NCI-H2196 (cell line): ENCODE measurements at regions not wholly inside any gene's neighbourhood (a gene's known extent, or its start where the extent isn't known, plus 50 kb on each side); places are given as distances from the start of the nearest gene placed in this dataset.
"Not testable (repeated sequence)": the region's sequence is repeated elsewhere in the genome, so short reads cannot be mapped to it uniquely, and the experiment has no call there.

Source experiments
- DNase-seq: peaks from one replicate; lab custom pipeline; 2025; ENCODE audit not compliant: unreplicated experiment; lab: John Stamatoyannopoulos, UW

DNA sequence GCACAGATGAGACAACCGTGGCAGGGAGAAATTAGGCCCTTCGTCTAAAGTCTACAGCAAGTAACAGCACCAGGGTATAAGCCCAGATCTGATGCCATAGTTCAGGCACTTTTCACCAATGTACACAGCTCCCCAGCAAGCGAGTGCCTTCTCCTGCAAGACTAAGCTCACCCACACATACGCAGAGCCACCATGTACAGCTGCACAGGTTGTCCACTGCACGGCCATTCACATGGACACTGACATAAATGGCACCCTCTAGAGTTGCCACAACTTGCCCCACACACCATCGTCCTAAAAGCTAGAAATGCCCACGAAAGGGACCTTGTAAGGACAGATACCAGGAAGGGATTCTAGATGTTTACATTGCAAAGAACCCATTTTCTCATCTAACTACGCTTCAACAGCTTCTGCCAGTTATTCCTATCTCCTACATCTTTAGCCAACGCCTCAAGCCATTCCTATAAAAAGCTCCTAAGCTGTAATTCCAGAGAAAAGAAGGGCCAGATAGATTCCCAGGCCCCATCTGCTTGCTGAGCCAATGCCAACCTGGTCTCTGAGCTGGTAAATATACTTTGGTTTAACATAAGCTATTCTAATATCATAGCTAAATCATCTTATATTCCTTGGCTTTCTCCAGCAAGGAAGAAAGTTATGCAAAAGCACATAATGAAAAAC, 174.0 kb upstream of the KAZN start:
- DNase-seq = no peak

DNA sequence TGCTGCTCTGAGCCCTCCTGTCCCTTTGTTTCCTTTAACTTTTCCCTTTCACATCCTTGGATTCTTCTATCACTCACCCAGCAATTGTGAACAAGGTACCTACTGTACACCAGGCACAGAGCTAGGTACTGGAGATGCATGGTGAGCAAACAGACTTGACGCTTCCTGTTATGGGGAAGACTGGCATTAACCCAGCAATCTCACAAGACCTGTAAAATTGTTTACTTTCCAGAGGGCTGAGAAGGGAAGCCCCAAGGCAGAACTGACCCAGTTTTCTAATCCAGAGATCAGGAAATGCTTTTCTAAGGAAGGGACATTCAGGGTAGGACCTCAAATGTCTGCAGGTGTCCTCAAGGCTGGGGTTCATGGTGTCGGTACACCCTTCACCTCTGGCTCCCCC, 171.6 kb upstream of the KAZN start:
- no peak for DNase-seq

DNA sequence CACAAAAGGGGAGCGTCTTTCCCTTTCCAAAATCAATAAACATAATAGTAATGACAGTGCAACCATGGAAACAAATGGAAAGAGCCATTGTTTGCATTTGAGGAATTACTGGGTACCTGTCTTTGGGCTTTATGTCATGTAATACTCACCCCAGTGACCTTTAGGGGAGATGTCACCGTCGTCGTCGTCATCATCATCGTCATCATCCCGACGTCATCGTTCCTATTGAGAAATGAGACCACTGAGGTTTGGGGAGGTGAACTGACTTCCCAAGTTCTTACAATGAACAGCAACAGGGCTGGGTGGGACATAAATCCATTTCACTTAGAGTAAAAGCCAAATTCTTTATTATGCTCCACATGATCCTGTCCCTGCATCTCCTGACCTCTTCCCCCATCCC, 168.9 kb upstream of the KAZN start:
- no peak for DNase-seq

DNA sequence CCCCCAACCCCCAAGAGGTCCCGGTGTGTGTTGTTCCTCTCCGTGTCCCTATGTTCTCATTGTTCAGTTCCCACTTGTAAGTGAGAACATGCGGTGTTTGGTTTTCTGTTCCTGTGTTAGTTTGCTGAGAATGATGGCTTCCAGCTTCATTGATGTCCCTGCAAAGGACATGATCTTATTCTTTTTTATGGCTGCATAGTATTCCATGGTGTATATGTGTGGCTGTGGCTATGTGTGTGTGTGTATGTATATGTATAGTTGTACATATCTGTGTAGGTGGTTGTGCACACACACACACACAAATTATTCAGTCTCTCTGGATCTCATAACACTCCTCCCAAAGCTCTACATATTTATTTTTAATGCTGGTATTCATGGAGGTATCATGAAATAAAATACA, 165.8 kb upstream of the KAZN start:
- DNase-seq = not testable (repeated sequence)

DNA sequence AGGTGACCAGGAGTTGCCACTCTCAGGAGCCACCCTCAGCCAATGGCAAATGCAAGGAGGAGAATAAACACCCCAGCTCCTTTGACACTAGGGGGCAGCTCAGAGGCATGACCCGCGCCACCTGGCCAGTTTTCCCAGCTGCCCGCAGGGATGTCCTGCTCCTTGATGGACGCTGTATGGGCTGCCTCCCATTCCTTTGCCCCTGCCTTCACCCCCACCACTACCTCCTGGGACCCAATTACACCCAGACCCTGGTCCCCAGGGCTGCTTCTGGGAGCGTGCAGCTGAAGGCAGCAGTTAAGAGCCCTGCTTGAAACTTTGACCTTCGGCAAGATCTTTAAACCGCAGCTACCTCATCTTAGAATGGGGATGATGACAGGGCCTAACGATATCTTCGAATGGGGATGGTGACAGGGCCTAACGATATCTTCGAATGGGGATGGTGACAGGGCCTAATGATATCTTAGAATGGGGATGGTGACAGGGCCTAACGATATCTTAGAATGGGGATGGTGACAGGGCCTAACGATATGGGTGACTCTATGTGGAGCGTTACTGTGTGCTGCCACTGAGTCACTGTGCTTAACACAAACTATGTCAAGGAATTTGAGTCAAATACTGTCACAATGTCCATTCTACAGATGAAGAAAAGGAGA, 163.0 kb upstream of the KAZN start:
- no peak for DNase-seq

DNA sequence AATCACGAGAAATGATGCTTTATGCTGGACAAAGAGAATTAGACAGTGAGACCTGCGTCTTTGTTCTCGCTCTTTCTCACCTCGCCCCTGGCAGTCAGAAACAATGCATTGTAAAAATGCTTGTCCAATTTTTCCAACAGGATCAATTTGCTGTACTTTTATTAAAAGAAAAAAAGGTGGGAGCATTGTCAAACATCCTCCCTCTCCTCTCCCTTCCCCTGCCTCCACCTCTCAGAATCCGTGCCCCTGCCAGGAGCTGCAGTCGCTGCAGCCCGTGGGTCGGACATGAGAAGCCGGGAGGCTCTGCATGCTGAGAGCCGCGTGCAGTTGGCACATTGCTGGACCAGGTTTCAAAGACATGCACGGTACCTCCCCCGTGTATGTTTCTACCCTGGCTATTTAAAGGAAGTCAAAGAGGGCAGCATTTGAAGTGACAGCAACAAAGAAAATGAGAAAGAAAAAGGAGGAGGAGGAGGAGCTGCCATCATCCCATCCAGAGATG, 161.0 kb upstream of the KAZN start:
- no peak for DNase-seq

DNA sequence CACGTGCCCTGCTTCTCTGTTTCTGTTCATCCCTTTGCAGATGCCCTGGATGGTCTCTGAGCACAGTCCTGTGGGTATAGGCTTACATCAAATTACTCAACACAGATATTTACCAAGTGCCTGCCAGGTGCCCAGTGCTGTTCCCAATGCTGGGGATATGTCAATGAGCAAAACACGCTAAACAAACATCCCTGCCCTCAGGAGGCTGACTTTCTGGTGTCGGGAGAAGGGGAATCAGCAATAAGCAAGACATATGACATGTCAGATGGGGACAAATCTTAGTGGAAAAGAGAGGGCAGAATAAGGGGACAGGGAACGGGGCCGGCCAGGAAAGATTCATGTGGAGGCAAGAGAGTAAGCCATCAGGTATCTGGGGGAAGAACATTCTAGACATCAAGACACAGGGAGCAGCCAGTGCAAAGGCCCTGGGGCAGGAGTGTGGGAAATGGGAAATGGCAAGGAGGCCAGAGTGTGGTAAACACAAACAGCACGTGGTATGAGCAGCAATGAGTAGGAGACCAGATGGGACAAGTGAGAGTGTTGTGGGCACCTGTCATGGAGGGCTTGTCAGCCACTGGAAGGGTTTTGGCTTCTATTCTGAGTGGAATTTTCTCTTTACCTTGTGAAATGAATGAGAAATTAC, 160.2 kb upstream of the KAZN start:
- no peak for DNase-seq

DNA sequence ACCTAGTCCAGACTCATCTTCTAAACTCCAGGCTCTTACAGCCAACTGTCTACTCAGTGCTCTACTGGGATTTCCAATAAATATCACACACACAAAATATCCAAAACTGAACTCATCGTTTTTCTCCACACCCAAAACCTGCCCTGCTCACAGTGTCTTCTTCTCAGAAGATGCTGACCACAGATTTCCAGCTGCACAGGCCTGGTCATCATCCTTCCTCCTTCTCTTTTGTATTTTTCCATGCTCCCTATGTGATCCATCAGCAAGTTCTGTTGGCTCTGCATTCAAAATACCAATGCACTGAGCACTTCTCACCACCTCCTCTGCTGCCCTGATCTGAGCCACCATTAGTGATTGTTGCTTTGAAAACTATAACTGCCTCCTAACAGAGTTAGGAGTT, 159.5 kb upstream of the KAZN start:
- no peak for DNase-seq

DNA sequence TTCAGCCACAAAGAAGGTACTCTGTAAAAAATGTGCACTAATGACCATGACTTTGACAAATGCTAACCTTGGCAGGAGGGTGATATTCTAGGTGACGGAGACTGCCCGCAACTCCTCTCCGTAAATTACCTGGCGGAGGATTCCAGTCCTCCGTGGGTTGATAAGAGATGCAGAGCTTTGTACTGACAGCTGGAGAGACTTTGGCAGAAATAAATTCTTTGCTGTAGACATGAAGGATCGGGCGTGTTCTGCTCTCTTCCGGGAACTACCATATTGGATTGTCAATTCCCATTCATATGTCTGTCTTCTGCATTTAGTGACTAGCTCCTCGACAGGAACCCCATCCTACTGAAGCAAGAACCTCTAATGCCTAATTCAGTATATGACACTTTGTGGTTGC, 158.3 kb upstream of the KAZN start:
- DNase-seq = no peak

DNA sequence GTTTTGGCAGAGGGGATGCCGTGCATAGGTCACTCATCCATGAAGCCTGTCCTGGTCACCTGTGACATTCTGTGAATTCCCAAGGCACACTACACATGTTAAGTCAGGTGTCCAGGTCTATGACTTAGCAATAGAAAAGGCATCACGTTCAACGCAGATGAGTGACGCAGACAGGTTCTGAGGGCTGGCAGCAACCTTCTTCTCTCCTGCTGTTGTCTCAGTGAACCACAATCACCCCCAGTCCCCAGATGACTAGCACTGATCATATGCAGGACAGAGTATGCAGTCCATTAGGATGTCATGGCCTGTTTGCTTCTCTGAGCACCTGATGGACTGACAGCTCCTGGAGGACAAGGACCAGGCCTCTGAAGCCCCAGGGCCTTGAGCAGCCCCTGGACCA, 157.8 kb upstream of the KAZN start:
- no peak for DNase-seq

DNA sequence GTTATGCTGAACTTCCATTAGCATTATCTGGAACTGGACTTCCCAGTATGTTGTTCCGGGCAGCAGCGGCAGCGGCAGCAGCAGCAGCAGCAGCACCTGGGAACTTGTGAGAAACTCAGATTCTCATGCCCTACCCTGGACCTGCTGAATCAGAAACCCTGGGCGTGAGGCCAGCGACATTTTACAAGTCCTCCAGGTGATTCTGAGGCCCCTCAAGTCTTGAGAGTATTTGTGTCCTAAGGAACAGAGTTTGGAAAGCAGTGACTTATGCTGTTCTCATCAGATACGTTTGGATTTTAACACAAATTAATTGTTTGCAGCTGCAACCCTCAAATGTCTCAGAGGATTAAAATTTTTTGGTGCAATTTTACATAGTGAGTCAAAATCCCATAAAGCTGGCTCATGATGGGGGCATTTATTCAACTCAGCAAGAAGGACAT, 157.2 kb upstream of the KAZN start:
- no peak for DNase-seq

DNA sequence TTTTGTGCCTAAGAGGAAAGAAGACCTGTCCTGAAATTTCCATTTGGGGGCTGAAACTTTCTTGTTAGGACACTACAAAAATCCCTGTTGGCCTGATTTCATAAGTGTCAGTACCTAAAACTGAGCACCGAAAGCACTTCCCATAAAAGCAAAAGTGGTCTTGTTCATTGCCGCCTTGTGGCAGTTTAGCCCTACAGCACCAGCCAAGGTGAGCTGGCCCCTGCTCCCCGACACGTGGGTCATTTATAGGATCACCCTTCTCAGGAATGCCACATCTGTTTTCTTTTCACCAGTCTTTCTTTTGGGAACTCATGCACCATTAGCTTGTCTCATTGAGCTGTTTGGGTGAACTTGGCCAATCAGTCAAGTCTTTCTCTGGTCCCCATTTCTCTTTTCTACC, 155.8 kb upstream of the KAZN start:
- DNase-seq = no peak

DNA sequence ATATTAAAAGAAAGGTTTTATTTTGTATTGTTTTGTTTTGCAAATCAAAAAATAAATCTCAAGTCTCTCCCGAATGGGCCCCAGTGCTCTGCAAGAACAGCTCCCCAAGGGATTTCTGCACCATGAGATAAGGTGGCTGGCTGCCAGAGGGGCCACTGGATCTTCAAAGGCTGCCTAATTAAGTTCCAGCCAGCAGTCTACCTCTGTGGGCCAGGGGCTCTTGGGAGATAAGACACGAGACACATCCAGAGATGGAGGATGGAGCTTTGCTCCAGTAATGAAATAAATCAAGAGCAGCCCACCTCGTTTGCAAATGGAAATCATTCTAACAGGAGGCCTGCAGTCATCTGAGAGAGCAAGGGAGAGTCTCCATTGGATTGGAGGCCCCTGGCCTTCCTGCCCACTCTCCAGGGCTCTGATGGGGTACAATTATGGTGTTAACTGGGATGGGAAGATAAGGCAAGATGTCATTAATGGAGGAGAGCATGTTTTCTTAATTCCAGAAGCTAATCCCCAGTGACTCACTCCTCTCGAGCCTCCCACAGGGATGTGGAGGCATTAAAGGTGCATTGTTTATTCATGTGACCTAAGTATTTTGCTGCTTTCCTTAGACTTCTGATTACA, 155.2 kb upstream of the KAZN start:
- DNase-seq = no peak

DNA sequence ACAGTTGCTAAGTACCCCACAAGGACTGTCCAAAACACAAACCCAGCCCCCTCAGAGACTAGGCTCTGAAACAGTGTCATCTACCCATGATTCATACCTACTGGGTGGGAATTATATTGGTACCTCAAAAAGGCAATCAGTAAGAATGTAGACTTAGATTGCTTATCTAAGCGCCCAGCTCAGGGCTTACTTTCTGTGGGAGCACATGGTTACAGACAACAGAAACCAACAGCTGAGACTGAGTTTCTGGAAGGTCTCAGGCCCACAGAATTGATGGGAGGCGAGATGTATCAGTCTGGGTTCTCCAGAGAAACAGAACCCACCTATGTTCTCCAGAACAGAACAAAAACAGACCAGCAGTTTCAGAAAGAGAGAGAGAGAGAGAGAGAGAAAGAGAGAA, 147.3 kb upstream of the KAZN start:
- DNase-seq = no peak

DNA sequence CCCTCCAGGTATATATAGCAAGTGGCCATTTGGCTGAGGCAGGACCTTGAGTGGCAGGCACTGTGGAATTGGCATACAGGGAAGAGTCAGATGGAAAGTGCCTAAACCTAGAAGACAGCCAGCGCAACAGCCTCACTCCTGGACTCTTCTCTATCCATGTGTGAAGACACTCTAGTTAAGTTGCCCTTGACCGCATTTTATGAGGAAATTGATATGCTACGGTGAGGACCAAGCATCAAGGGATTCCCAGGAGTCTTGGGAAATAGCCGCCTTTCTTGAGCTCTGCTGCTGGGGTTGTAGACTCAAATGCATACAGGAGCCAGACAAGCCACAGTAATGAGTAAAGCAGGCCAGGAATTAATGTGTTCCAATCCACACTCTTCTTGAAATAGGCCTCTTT, 145.9 kb upstream of the KAZN start:
- DNase-seq = no peak

DNA sequence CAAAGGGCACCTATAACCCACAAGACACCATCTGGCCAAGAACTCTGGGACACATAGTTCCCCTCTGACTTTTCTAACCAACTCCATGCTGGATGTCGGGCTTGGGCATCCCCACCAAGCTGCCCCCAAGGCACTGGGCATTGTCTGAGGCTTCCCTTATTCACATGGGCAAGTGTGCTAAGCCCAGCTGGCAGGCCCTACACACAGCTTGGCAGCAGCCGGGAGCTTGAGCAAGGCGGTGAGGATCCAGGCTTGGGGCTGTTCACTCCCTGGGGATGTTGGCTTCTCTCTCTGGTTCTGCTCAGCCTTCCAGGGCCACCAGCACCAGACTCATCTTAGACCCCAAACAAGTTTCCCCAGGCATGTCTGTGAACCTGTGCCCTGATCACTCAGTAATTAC, 138.3 kb upstream of the KAZN start:
- DNase-seq = no peak

DNA sequence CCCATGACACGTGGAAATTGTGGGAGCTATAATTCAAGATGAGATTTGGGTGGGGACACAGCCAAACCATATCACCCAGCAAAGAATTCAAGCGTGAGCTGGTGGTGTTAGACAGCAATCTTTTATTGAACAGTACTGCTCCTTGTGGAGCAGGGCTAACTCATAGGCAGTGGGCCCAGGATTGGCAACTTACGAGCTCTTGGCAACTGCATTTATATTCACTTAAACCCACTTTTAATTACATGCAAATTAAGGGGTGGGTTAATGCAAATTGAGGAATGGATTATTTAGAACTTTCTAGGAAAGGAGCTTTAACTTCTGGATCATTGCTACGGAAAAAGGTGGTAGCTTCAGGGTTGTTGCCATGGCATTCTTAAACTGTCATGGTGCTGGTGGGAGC, 135.6 kb upstream of the KAZN start:
- DNase-seq = no peak

DNA sequence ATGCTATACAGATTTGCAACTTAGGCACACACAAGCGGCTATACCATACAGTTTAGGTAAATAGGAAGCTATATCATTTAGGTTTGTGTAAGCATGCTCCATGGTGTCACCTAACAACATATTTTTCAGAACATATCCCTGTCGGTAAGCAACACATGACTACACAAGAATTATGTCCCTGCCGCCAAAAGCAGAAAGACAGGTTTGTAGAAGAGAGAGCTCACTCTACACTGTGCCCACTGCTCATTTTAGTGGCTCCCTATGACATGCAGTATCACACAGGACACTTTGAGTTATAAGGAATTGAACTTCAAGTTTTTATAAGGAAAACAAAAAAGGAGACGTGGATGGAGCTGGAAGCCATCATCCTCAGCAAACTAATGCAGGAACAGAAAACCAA, 132.5 kb upstream of the KAZN start:
- no peak for DNase-seq

DNA sequence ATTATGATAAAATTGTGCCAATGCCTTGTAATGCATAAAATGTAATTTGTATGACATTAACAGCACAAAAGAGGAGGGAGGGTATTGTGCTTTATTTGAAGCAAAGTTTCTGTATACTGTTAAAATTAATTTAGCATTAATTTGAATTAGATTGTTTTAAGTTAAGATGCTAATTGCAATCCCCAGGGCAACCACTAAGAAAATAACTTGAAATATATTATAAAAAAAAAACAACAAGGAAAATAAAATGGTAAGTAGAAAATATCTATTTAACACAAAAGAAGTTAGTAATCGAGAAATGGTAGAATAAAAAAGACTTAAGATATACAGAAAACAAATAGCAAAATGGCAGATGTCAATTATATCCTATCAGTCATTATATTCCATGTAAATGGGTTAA, 131.4 kb upstream of the KAZN start:
- no peak for DNase-seq

DNA sequence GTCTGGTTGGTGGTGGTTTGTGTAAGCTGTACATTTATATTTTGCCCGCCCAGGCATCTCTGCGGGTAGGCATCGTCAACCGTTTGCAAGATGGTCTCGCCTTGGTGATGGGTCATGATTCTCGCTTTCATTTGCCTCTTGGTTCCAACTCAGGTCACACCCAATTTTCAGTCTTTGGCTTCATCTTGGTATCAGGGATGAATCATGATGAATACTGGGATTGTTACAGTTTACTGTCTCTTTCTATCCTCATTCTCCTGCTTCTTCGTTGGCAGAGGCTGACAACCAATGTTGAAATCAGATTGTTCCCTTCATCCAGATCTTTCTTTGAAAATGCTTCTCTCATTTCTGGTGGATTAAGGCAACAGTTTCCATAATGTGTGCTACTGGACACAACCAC, 129.7 kb upstream of the KAZN start:
- no peak for DNase-seq

DNA sequence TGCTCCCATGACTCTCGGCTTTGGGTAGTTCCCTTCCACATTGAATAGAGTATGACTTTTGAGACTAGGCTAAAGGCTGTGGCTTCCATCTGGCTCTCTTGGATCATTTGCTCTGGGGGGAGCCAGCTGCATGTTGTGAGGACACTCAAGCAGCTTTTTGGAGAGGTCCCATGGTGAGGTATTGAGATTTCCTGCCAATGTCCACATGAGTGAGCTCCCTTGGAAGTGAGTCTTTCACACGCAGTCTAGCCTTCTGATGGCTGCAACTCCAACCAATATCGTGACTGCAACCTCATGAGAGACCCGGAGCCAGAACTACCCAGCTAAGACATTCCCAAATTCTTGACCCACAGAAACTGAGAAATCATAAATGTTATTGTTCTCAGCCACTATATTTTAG, 127.7 kb upstream of the KAZN start:
- no peak for DNase-seq

DNA sequence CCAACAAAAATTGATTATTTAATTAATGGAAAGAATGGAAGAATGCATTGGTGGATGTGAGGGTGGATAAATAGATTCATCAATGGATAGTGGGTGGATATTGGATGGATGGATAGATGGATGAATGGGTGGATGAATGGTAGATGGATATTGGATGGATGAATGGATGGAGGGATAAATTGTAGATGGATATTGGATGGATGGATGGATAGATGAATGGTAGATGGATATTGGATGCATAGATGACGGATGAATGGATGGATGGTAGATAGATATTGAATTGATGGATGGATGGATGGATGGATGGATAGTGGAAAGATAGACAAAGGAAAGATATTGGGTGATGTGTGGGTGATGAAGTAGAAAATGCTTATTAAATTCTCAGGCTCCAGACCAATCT, 123.6 kb upstream of the KAZN start:
- no peak for DNase-seq
